ENCODE measurements at regions not wholly inside any gene's neighbourhood (a gene's known extent, or its start where the extent isn't known, plus 50 kb on each side); places are given as distances from the start of the nearest gene placed in this dataset.

GRCh38 chr9:79396168-79396567 is 175.6 kb upstream of the TLE4 start:
- Histone ChIP-seq H3K4me3 (ENCODE audit: extremely low read depth in 1 of 4, insufficient read depth in 2 of 4, low read depth in 3 of 4, low read length in 4 of 4) (peak overlapping the region in 1 of 4 experiments; percentile 46; a peak in 1 of 8 replicates), H3K9ac (replicated peaks in 1 of 4; ENCODE audit: extremely low read depth in 1 of 4, low read depth in 3 of 4, low read length in 3 of 4) (no peak overlapping the region), H3K27me3 (replicated peaks in 1 of 4; ENCODE audit: control insufficient read depth in 3 of 4, extremely low read depth in 1 of 4, insufficient read depth in 3 of 4, low read length in 3 of 4) (no peaks in the 10 kb centered on the region; a peak in 1 of 7 replicates), H3K23me2 (ENCODE audit: low read depth, low read length) (no peaks in the 10 kb centered on the region), H2BK15ac (ENCODE audit: low read length) (no peak overlapping the region), H2AFZ (ENCODE audit: low read length) (no peak overlapping the region), H4K20me1 (replicated peaks in 1 of 2; ENCODE audit: control insufficient read depth in 1 of 2, insufficient read depth in 2 of 2, low read length in 2 of 2) (no peaks in the 10 kb centered on the region), H3K14ac (ENCODE audit: insufficient read length) (no peak overlapping the region), H2BK12ac (ENCODE audit: low read depth, low read length) (no peak overlapping the region), H2BK120ac (replicated peaks; ENCODE audit: low read depth, low read length) (no peak overlapping the region), H3K9me3 (ENCODE audit: insufficient read depth in 2 of 2, low read depth in 1 of 2, low read length in 1 of 2) (no peaks in the 10 kb centered on the region), H3K4ac (replicated peaks; ENCODE audit: insufficient read length, low read depth, low read length) (no peak overlapping the region), H4K91ac (replicated peaks; ENCODE audit: insufficient read length, low read length) (no peak overlapping the region), H2BK5ac (ENCODE audit: low read depth, low read length) (no peak overlapping the region), H3K4me2 (ENCODE audit: insufficient read depth in 1 of 2, low read depth in 2 of 2, low read length in 2 of 2) (peak overlapping the region; percentile 54 to 58; a peak in 3 of 4 replicates), H4K8ac (ENCODE audit: extremely low read depth, insufficient read depth, low read length) (no peak overlapping the region), H3K56ac (replicated peaks; ENCODE audit: insufficient read length, low read depth, low read length) (no peak overlapping the region), H3K4me1 (replicated peaks in 1 of 4; ENCODE audit: control insufficient read depth in 3 of 4, insufficient read depth in 4 of 4, low read length in 3 of 4) (peaks cover 0 to 7% (median 4%) of the 10 kb centered on the region in 4 experiments; a peak in 2 of 7 replicates), H3K18ac (ENCODE audit: extremely low read depth, low read length) (no peak overlapping the region), H2AK5ac (ENCODE audit: low read depth, low read length) (no peak overlapping the region), H3K36me3 (ENCODE audit: control insufficient read depth in 2 of 4, insufficient read depth in 4 of 4, low read length in 3 of 4) (no peaks in the 10 kb centered on the region), H3K79me2 (ENCODE audit: control insufficient read depth in 1 of 2, insufficient read depth in 2 of 2, low read length in 2 of 2) (no peaks in the 10 kb centered on the region), H3K23ac (ENCODE audit: insufficient read length) (no peak overlapping the region), H3K27ac (ENCODE audit: low read depth, low read length) (no peak overlapping the region), H4K5ac (ENCODE audit: insufficient read length, low read depth, low read length) (no peak overlapping the region), H3K79me1 (ENCODE audit: low read depth, low read length) (no peaks in the 10 kb centered on the region), H2BK20ac (ENCODE audit: low read length) (0 out of 2 replicates have a peak overlapping the region, but pooled peaks have one; percentile 67)
- ChIA-PET POLR2A (ENCODE audit: partially characterized antibody) (no interaction called here), CTCF (ENCODE audit: partially characterized antibody) (interaction anchor here (0.9 to 1.0 kb wide), 2 partner anchors 10 to 87 kb away, joined by 3 read pairs; no protein-coding TSS in a partner anchor)
- FAIRE-seq (no peak), DNase-seq (ENCODE audit: low read depth in 1 of 2, low spot score in 2 of 2) (no peak)
- TF ChIP-seq RAD21 (IDR thresholded peaks at IDR 0.05 in 1 of 2, conservative IDR thresholded peaks at IDR 0.05 in 1 of 2; ENCODE audit: low read depth in 2 of 2, low read length in 2 of 2) (no peak), SRF (IDR thresholded peaks at IDR 0.05; ENCODE audit: low read depth, low read length) (no peak), BRCA1 (IDR thresholded peaks at IDR 0.05; ENCODE audit: low read depth, low read length) (no peak), TBP (IDR thresholded peaks at IDR 0.05; ENCODE audit: low read depth, low read length) (no peak), CHD1 (IDR thresholded peaks at IDR 0.05; ENCODE audit: low read depth, low read length) (no peak), NANOG (IDR thresholded peaks at IDR 0.05; ENCODE audit: insufficient read depth, low read depth, low read length, poor library complexity, severe bottlenecking) (no peak), TAF1 (IDR thresholded peaks at IDR 0.05; ENCODE audit: low read depth, low read length) (no peak), USF2 (IDR thresholded peaks at IDR 0.05; ENCODE audit: low read length) (peak; percentile 68)
- WGBS, 2 experiments (ENCODE audit: extremely low coverage in 1 of 2, insufficient coverage in 1 of 2, insufficient read length in 1 of 2, insufficient replicate concordance in 2 of 2, low coverage in 1 of 2, low lambda C conversion rate in 2 of 2, missing lambda C conversion rate in 1 of 2): 50% methylated on average over 4 of the region's 4 CpGs; no CpG with 5 or more reads in 1 of the 2 experiments
